Left renal pelvis (tissue), 4 donors: ENCODE measurements at regions not wholly inside any gene's neighbourhood (a gene's known extent, or its start where the extent isn't known, plus 50 kb on each side); places are given as distances from the start of the nearest gene placed in this dataset.

Experiments
- DNase-seq, 4 donors: peaks; one replicate each; pipeline ENCODE4 v3.0.0-alpha.2; 2013; ENCODE audit warnings: low read depth in 4 of 4, low spot score in 3 of 4

GRCh38 chr7:9785211-9785610, 1188.5 kb upstream of the PHF14 start:
- DNase-seq, result no peak

GRCh38 chr7:9796241-9796640, 1177.4 kb upstream of the PHF14 start:
- DNase-seq, result no peak

- no peak for DNase-seq
Observed at GRCh38 chr7:9822458-9823290, 1151.0 kb upstream of the PHF14 start.

- DNase-seq, result peak in 3 of 4 donors; percentile 1 to 14 (median 2)
Observed at GRCh38 chr7:9835199-9835598, 1138.5 kb upstream of the PHF14 start.

- DNase-seq, result no peak
Observed at GRCh38 chr7:9836671-9837070, 1137.0 kb upstream of the PHF14 start.

GRCh38 chr7:9842301-9842700, 1131.4 kb upstream of the PHF14 start:
- no peak for DNase-seq

- DNase-seq, result no peak
Observed at GRCh38 chr7:9846902-9847301, 1126.8 kb upstream of the PHF14 start.

GRCh38 chr7:9854605-9855004, 1119.1 kb upstream of the PHF14 start:
- no peak for DNase-seq

- no peak for DNase-seq
Observed at GRCh38 chr7:9856668-9857067, 1117.0 kb upstream of the PHF14 start.

- DNase-seq, result no peak
Observed at GRCh38 chr7:9863545-9863944, 1110.1 kb upstream of the PHF14 start.

- no peak for DNase-seq
Observed at GRCh38 chr7:9869151-9869550, 1104.5 kb upstream of the PHF14 start.

GRCh38 chr7:9869566-9869965, 1104.1 kb upstream of the PHF14 start:
- no peak for DNase-seq

- no peak for DNase-seq
Observed at GRCh38 chr7:9870674-9871073, 1103.0 kb upstream of the PHF14 start.

- DNase-seq, result no peak
Observed at GRCh38 chr7:9874182-9874581, 1099.5 kb upstream of the PHF14 start.

GRCh38 chr7:9876053-9876452, 1097.6 kb upstream of the PHF14 start:
- no peak for DNase-seq

GRCh38 chr7:9889554-9889953, 1084.1 kb upstream of the PHF14 start:
- DNase-seq, result no peak

- no peak for DNase-seq
Observed at GRCh38 chr7:9890092-9890491, 1083.6 kb upstream of the PHF14 start.

- no peak for DNase-seq
Observed at GRCh38 chr7:9891056-9891455, 1082.6 kb upstream of the PHF14 start.

- no peak for DNase-seq
Observed at GRCh38 chr7:9900339-9900738, 1073.3 kb upstream of the PHF14 start.

GRCh38 chr7:9921326-9921725, 1052.3 kb upstream of the PHF14 start:
- DNase-seq, result no peak

- no peak for DNase-seq
Observed at GRCh38 chr7:9937944-9938631, 1035.6 kb upstream of the PHF14 start.

- no peak for DNase-seq
Observed at GRCh38 chr7:9939176-9939575, 1034.5 kb upstream of the PHF14 start.
